Fibroblast of mammary gland (primary cell): ENCODE measurements at regions not wholly inside any gene's neighbourhood (a gene's known extent, or its start where the extent isn't known, plus 50 kb on each side); places are given as distances from the start of the nearest gene placed in this dataset.

Source experiments
- DNase-seq: peaks from one replicate; pipeline ENCODE4 v3.0.0-alpha.2; 2010; ENCODE audit warnings: low read depth
- H3K4me3 ChIP-seq: 2 replicates; pipeline ENCODE4 v1.5.1; 2011; ENCODE audit warnings: low read depth, mild to moderate bottlenecking, low read length, moderate library complexity; ENCODE audit not compliant: control insufficient read depth
- CTCF ChIP-seq: conservative IDR thresholded peaks from 2 replicates; pipeline ENCODE4 v1.5.1; 2011; ENCODE audit warnings: low read depth, low read length, inconsistent platforms; ENCODE audit not compliant: control insufficient read depth, insufficient read depth

- DNase-seq: no peak
- no peak for TF ChIP-seq CTCF
- H3K4me3 ChIP-seq: no peak overlapping the region
Measured at GRCh38 chr21:35430260-35430659, 381.2 kb upstream of the RUNX1 start.

- peak; percentile 30 for DNase-seq
- TF ChIP-seq CTCF: no peak
- no peak overlapping the region for H3K4me3 ChIP-seq
Measured at GRCh38 chr21:35428937-35429336, 379.8 kb upstream of the RUNX1 start.

GRCh38 chr21:35428489-35428888 is 379.4 kb upstream of the RUNX1 start:
- no peak overlapping the region for H3K4me3 ChIP-seq
- DNase-seq: peak; percentile 61
- TF ChIP-seq CTCF: no peak

GRCh38 chr21:35428001-35428320 is 378.9 kb upstream of the RUNX1 start:
- peak; percentile 53 for DNase-seq
- TF ChIP-seq CTCF: no peak
- H3K4me3 ChIP-seq: no peak overlapping the region

- no peak overlapping the region for H3K4me3 ChIP-seq
- peak; percentile 14 for DNase-seq
- no peak for TF ChIP-seq CTCF
Measured at GRCh38 chr21:35427320-35428000, 378.4 kb upstream of the RUNX1 start.

GRCh38 chr21:35426897-35427296 is 377.8 kb upstream of the RUNX1 start:
- DNase-seq: no peak
- H3K4me3 ChIP-seq: no peak overlapping the region

More at GRCh38 chr21:35426897-35427296, 377.8 kb upstream of the RUNX1 start:
- TF ChIP-seq CTCF: no peak
